Liver (tissue), 3 donors: ENCODE measurements at regions not wholly inside any gene's neighbourhood (a gene's known extent, or its start where the extent isn't known, plus 50 kb on each side); places are given as distances from the start of the nearest gene placed in this dataset.

Experiments used
- ATF3 ChIP-seq: IDR thresholded peaks from 2 replicates; pipeline ENCODE4 v1.6.1; 2016; ENCODE audit warnings: antibody characterized with exemption
- CTCF ChIP-seq: fragments of 150-350 bp; IDR thresholded peaks from 2 replicates; pipeline ENCODE4 v1.5.1; 2017; ENCODE audit warnings: improper control_type of control experiment, low read depth, low read length; ENCODE audit not compliant: missing input control
- EGR1 ChIP-seq, 2 donors: IDR thresholded peaks; 2 replicates each; pipeline ENCODE4 v1.6.1; 2016 to 2018; ENCODE audit warnings: antibody characterized with exemption in 2 of 2, low read depth in 2 of 2
- FOXA1 ChIP-seq: IDR thresholded peaks from 2 replicates; pipeline ENCODE4 v1.6.1; 2016; ENCODE audit warnings: antibody characterized with exemption
- GABPA ChIP-seq, 2 donors: IDR thresholded peaks in 1 of 2; conservative IDR thresholded peaks in 1 of 2; 2 replicates each; pipeline ENCODE4 v1.6.1; 2016; ENCODE audit warnings: antibody characterized with exemption in 2 of 2, mild to moderate bottlenecking in 1 of 2, moderate library complexity in 1 of 2
- HNF4A ChIP-seq, 2 donors: conservative IDR thresholded peaks; 2 replicates each; pipeline ENCODE4 v1.6.1; 2016; ENCODE audit warnings: antibody characterized with exemption in 2 of 2, mild to moderate bottlenecking in 2 of 2
- JUND ChIP-seq, 2 donors: IDR thresholded peaks; 2 replicates each; pipeline ENCODE4 v1.6.1; 2016; ENCODE audit warnings: antibody characterized with exemption in 2 of 2
- MAX ChIP-seq: IDR thresholded peaks from 2 replicates; pipeline ENCODE4 v1.6.1; 2016; ENCODE audit warnings: antibody characterized with exemption
- RAD21 ChIP-seq, 2 donors: IDR thresholded peaks; 2 replicates each; pipeline ENCODE4 v1.6.1; 2016; ENCODE audit warnings: antibody characterized with exemption in 2 of 2, mild to moderate bottlenecking in 2 of 2
- TAF1 ChIP-seq: conservative IDR thresholded peaks from 2 replicates; pipeline ENCODE4 v1.6.1; 2016; ENCODE audit warnings: antibody characterized with exemption, mild to moderate bottlenecking
- ZBTB33 ChIP-seq: IDR thresholded peaks from 2 replicates; pipeline ENCODE4 v1.6.1; 2016; ENCODE audit warnings: antibody characterized with exemption
- TF ChIP-seq, protein P1 (sequence below): IDR thresholded peaks from 2 replicates; pipeline ENCODE4 v1.6.1; 2016; ENCODE audit warnings: antibody characterized with exemption, mild to moderate bottlenecking
- donor health status: healthy.
- donor health status: healthy.

DNA sequence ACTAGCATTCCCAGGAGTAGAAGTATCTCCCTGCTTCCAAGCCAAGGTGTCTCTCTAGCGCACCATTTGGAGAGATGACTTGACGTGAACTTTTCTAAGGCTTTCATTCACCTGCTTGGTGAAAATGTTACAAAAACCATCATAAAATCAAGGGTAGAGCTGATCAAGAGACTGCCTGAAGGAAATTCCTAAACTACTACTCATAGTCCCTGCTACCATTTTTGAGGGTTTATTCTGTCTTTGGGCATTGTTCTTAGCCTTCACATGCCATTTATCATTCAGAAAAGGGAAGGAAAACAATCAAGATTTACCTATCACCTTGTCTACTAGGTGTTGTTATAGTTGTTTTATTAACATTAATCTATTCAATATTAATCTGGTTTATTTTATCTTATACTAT lies 525.8 kb downstream of the NTRK3 start:
- TF ChIP-seq GABPA (IDR thresholded peaks at IDR 0.05 in 1 of 2, conservative IDR thresholded peaks at IDR 0.05 in 1 of 2), result no peak
- TF ChIP-seq RAD21 (IDR thresholded peaks at IDR 0.05), result no peak
- no peak for TF ChIP-seq CTCF
- TF ChIP-seq JUND (IDR thresholded peaks at IDR 0.05), result no peak
- no peak for TF ChIP-seq MAX
- TF ChIP-seq, protein P1, sequence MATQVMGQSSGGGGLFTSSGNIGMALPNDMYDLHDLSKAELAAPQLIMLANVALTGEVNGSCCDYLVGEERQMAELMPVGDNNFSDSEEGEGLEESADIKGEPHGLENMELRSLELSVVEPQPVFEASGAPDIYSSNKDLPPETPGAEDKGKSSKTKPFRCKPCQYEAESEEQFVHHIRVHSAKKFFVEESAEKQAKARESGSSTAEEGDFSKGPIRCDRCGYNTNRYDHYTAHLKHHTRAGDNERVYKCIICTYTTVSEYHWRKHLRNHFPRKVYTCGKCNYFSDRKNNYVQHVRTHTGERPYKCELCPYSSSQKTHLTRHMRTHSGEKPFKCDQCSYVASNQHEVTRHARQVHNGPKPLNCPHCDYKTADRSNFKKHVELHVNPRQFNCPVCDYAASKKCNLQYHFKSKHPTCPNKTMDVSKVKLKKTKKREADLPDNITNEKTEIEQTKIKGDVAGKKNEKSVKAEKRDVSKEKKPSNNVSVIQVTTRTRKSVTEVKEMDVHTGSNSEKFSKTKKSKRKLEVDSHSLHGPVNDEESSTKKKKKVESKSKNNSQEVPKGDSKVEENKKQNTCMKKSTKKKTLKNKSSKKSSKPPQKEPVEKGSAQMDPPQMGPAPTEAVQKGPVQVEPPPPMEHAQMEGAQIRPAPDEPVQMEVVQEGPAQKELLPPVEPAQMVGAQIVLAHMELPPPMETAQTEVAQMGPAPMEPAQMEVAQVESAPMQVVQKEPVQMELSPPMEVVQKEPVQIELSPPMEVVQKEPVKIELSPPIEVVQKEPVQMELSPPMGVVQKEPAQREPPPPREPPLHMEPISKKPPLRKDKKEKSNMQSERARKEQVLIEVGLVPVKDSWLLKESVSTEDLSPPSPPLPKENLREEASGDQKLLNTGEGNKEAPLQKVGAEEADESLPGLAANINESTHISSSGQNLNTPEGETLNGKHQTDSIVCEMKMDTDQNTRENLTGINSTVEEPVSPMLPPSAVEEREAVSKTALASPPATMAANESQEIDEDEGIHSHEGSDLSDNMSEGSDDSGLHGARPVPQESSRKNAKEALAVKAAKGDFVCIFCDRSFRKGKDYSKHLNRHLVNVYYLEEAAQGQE, result no peak
- no peak for TF ChIP-seq TAF1
- TF ChIP-seq ZBTB33, result no peak
- no peak for TF ChIP-seq HNF4A (conservative IDR thresholded peaks at IDR 0.05)
- no peak for TF ChIP-seq FOXA1
- no peak for TF ChIP-seq EGR1 (IDR thresholded peaks at IDR 0.05; ENCODE audit: low read depth in 2 of 2)
- TF ChIP-seq ATF3, result no peak
